ENCODE measurements at regions not wholly inside any gene's neighbourhood (a gene's known extent, or its start where the extent isn't known, plus 50 kb on each side); places are given as distances from the start of the nearest gene placed in this dataset.
"Not testable (repeated sequence)": the region's sequence is repeated elsewhere in the genome, so short reads cannot be mapped to it uniquely, and the experiment has no call there.

DNA sequence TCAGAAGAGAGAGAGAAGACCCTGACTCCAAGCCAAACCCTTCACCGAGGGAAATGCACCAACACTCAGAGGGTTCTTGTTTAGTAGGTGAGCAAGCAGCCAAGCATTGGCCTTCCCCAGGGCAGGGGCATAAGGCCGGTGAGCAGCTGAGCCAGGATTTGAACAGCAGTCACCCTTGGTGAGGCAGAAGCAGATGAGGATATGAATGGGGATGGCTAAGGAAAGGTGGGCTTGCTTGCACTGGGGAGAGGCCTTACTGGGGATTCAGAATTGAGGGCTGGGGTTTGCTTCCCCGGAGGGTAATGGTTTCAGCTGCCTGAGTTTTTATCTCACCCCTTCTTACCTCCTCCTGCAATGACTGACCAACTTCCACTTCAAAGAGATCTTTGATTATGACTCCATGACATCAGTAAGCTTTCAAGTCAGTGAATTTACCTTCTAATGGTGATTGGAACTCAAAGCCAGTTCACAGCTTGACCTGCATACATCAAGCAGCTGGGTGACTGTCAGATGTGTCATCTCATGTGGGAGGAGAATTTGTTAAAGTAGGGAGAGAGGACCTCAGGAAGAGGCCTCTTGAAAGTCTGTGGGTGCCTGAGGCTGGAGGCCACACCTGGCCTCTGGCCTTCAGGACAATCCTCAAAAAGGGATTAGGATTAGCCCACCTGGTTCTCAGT lies 114.5 kb upstream of the PLGLB2 start:
- not testable (repeated sequence) for DNase-seq (ENCODE audit: low read depth); H3K4me3 ChIP-seq (ENCODE audit: low read length)

DNA sequence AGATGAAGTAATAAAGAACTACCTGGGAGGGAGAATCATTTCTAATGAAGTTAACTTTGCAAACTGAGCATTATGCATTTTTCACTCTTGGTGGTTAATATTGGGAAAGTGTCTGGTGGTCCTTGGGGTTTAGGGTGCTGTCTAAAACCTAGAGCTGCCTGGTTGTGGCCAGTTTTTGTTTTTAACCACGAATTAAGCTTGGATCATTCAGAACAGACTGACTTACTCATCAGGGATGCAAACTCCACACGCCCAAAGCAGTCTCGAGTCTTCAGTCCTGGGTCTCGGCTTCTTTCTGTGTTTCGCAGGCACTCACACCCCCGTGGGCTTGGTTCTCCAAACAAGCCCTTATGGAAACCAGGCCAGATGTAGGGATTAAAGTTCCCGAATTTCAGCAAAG lies 113.8 kb upstream of the PLGLB2 start:
- not testable (repeated sequence) for DNase-seq (ENCODE audit: low read depth); H3K4me3 ChIP-seq (ENCODE audit: low read length)

DNA sequence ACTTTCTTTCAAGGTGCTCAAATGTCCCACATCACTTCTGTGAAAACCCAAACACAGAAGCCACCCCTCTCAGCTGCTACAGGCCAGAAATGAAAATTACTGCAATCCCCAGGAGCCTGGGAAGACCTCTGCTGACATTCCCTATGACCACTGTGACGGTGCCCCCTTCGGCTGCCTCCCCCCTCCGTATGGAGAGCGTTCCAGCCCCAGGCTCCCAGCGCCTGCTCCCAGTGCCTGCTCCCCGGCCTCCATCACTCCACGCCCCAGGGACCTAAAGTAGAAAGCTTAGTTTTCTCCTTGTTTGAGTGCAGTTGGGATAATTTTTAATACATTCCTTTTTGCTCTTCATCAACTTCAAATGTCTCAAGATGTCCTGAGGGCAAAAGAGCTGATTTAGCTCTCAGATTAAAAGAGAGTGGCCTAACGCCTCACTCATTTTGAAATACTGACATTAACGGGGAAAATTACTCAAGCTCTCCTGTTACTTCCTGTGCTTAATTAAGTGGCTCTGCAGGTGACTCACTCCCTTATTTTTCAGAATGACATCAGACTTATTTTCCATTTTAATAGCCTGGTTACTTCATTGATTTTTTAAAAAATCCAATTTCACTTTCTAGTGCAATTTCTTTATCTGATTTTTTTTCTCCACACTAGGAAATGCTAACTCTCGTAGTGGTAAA lies 112.8 kb upstream of the PLGLB2 start:
- H3K4me3 ChIP-seq (ENCODE audit: low read length); DNase-seq (ENCODE audit: low read depth): not testable (repeated sequence)

DNA sequence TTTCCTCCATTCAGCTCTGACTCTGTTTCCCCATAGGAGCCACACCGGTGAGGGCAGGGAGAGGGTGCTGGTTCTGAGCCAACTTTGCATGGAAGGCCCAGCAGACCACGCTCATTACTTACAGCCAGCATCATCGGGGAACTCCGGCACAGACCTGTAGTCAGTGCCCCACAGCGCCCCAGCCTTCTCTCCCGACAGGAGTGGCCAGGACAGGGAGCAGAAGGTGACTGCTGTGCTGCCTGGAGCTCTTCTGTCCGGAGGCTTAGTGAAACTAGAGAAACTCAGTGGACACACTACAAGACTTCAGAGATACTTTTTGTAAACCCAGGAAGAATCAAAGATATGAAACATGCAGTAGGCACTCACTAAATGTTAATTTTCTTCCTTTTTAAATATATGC lies 111.6 kb upstream of the PLGLB2 start:
- not testable (repeated sequence) for DNase-seq (ENCODE audit: low read depth); H3K4me3 ChIP-seq (ENCODE audit: low read length)

DNA sequence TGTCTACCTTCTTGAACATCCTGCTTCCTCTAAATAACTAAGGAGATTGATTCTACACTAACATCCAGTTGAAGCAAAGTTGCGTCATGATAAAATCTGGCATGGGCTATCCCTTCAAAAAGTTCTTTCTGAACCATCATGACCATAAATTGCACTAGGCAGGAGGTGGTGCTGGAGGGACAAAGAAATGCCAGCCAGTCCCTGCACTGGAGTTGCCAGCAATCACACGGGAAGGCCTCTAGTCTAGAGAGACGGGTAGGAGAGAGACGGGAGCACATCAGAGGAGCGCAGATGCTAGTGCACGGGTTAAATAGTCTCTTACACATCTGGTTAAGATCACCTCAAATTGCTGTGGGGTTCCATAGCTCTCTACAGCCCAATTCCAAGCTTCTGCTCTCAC lies 111.2 kb upstream of the PLGLB2 start:
- not testable (repeated sequence) for H3K4me3 ChIP-seq (ENCODE audit: low read length); DNase-seq (ENCODE audit: low read depth)

DNA sequence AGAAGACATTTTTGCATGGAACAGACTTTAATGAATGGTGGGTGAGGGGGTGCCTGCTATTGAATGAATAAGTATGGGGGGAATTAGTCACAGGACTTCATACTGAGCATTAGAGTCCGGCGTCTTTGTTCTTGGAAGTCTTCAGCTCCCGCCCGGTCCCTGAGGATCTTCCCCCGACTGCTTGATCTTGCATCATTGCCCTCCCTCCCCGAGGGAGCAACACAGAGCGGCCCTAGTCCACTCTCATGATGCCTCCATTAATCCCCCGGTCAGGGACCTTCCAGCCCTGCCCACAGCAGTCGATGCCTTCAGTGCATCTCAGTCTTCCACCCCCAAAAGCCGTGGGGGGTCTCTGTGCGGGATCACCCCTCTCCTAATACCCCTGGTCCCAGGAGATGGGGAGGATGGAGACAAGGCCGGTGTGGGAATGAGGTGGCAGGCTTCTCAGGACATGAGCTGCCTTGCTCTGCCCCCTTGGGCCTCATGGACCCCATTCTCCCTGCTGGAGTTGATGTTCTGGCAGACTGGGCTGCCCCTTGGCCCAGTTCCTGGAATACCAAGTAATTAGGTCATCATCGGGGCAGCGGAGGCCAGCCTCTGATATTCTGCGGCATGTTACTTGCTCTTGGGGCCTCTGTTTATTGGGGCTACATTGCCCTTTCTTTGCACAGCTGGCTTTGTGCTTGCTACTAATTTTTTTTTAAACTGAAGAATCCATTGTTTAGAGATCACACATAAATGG lies 110.5 kb upstream of the PLGLB2 start:
- not testable (repeated sequence) for H3K4me3 ChIP-seq (ENCODE audit: low read length); DNase-seq (ENCODE audit: low read depth)

DNA sequence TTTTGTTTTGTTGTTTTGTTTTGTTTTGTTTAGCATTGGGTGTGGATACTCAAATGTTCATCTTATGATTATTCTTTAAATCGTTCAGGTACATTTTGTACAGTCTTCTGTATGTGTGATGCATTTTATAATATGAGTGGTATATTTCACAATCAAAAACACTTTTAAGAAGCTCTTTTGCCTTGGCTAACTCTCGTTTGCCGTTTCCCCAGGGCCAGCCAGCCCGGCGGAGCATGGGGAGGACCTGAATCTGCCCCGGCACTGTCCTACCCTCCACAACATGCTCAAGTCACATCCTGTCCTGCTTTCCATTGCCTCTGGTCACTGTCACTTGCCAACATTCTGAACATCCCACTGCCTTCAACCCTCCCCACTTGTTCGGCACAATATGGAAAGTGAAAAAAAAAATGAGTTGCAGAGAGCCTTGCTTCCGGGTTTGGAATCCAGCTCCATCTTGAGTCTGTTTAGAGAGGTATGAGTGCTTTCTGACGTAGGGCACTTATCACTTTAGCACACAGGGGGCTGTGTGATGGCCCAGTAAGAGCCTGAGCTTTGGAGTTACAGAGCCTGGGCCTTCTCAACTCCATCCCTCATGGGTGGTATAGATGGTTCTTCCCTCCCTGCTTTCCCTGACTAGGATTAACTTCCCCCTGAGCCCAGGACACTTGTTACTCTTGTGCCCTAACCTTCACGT lies 109.6 kb upstream of the PLGLB2 start:
- DNase-seq (ENCODE audit: low read depth); H3K4me3 ChIP-seq (ENCODE audit: low read length): not testable (repeated sequence)

DNA sequence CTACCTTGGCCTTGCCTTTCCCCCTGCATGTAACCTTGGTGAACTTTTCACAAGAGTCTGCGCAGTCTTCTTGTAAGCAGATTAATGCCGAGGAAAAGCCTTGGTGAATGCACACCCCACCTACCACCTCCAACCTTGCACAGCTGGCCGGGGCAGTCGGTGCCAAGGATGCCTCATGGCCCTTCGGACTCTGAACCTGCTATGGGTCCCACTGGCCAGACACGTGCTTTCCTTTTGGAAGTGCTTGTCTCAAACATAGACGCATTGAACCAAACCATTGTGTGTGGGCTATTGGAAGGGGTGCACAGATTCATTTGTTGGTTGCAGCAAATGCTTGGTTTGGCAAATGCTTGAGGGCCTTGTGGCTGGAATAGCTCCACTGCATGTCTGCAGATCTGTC lies 109.0 kb upstream of the PLGLB2 start:
- DNase-seq (ENCODE audit: low read depth); H3K4me3 ChIP-seq (ENCODE audit: low read length): not testable (repeated sequence)

DNA sequence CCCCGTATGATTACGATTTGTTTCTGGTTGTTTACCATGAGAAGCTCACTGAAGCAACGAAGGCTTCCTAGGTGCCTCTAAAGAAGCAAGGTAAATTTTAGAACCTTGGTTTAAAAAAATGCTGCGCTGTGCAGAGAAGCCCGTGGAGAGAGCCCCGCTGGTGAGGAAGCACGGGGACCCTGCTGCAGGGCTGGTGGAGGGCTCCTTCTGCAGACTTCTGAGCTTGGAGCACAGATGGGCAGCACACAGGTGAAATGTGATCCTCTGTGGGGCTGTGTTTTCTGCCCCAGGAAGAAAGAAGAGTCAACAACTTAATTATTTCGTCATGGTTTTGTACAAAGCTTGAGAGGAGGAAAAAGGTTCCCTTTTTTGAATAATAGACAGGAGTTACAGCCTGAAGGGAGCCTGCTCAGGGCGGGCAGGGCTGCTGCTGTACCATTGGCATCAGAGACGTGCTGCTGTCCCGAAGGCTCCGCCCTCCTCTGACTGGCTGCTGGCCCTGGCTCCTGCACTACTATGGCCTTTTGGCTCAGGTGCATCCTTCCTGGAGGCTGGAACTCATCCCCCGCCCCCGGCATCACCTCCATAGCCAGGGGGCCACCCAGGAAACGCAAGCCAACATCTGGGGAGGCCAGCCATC lies 108.0 kb upstream of the PLGLB2 start:
- not testable (repeated sequence) for DNase-seq (ENCODE audit: low read depth); H3K4me3 ChIP-seq (ENCODE audit: low read length)

DNA sequence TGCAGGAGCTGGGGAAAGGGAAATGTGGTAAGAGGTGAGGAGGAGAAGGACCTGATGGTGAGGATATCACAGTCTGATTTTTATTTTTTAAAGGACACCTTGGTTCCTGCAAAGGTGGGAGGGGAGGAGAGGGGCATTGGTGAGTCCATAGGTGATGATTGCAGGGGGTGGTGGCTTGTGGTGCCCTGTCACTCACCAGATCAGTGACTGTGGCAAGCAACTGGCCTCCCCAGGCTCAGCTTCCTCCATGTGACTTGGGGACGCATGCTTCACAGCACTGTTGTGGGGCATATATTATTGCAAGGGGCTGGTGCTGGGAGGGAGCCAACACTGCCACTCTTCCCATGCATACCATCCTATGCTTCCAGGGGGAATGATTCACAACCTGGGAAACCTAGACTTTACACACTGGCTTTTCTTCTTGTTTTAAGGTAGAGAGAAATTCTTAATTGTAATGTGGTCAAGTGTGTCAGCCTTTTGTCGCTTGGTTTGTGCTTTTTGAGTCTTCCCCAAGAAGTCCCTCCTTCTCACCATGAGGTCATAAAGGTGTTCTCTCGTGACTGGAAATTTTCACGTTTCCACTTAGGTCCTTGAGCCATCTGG lies 106.8 kb upstream of the PLGLB2 start:
- peak; percentile 5 for DNase-seq (ENCODE audit: low read depth)
- not testable (repeated sequence) for H3K4me3 ChIP-seq (ENCODE audit: low read length)

DNA sequence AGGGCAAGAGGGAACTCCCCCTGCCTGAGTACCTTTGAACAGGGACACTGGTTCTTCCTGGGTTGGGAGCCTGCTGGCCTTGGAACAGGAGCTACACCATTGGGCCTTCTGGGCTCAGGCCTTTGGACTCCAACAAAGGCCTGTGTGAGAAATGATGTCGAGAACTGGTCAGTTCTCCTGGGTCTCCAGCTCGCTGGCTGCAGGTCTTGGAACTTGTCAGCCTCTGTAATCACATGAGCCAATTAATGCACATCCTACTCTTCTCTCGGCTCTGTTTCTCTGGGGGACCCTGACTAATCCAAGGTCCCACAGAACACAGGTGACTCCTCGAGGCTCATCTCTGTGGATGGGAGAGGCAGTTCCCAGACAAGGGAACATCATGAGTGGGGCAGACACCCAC lies 104.7 kb upstream of the PLGLB2 start:
- not testable (repeated sequence) for H3K4me3 ChIP-seq (ENCODE audit: low read length); DNase-seq (ENCODE audit: low read depth)

DNA sequence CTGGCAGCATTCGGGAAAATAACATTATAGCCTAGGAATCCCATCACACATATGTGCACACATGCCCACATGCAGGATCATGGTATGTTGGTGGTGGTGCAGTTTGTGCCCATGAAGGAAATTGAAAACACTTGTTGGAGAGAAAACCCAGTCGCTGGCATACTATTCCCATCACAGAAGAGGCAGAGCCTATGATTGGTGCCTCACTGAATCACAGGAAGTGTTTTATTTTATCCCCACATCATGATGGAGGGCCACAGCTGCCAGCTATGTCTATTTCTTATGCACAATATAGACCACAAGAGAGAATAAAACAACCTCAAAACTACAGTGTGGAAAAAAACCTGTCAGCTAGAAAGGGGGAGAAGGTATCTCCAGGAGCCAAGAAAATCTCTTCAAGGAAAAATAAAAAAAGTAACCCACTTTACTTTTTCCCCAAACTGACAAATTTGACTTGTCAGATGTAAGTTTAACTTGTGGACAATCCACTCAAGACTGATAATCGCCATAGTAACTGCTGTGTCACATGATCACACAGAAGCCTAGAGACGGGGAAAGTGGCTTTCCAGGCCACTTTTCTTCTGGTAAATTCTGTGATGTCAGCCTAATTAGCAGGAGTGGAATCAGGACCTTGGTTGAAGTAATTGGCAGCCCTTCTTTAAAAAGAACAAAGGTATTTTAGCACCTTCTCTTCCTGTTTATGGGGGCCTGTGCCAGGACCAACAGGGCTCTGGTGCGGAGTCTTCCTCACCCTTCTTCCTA lies 100.0 kb upstream of the PLGLB2 start:
- DNase-seq (ENCODE audit: low read depth) = not testable (repeated sequence)

DNA sequence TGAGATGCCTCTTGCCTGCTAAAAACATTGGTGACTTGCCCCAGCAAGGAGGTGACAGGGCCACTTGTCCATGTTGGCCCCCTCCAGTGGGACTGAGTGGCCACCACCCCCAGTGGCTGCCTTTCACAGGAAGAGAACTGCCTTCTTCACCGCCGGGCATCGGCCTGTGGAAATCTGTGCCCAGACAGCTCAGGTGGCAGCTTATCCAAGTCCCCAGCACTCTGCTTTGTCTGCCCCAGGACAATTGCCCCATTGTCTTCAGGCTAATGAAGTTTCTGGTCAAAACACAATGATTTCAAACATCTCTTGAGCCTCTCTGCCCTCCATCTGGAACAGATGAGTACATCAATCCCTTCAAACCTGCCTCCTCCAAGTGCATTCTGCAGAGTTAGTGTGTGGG lies 99.1 kb upstream of the PLGLB2 start:
- DNase-seq (ENCODE audit: low read depth); H3K4me3 ChIP-seq (ENCODE audit: low read length): not testable (repeated sequence)

More for the DNA sequence above, 100.0 kb upstream of the PLGLB2 start:
- not testable (repeated sequence) for H3K4me3 ChIP-seq (ENCODE audit: low read length)

DNA sequence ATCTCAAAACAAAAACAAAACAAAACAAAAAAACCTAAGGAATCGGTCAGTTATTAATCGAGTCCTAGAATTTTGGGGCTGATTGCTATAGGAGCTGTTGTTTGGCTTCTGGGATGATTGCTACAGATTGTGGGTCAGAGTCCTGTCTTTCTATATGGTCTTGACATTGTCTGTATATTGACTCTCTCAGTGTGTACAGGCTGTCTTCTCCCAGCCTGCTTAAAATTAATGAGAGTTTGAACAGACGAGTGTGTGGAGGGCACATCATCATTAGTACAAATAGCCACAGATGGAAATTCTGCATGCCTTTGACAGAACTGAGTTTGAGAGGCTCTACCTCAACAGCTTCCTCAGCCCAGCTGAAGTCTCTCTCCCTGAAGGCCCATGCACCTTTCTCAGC lies 98.0 kb upstream of the PLGLB2 start:
- not testable (repeated sequence) for DNase-seq (ENCODE audit: low read depth)

DNA sequence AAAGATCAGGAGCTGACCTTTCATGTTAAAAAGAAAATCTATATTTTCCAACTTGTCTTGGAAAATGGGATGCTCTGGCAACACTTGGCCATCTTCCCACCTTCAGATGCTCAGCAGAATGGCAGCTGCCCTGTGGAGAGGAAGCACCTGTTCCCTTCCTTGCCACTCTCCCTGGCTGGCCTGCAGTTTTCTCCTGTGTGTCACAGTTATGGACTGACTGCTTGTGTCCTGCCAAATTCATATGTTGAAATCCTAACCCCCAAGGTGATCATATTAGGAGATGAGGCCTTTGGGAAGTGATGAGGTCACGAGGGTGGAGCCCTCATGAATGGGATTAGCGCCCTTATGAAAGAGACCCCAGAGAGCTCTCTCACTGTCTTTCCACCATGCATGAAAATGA lies 97.0 kb upstream of the PLGLB2 start:
- DNase-seq (ENCODE audit: low read depth); H3K4me3 ChIP-seq (ENCODE audit: low read length): not testable (repeated sequence)

More for the DNA sequence above, 98.0 kb upstream of the PLGLB2 start:
- not testable (repeated sequence) for H3K4me3 ChIP-seq (ENCODE audit: low read length)

DNA sequence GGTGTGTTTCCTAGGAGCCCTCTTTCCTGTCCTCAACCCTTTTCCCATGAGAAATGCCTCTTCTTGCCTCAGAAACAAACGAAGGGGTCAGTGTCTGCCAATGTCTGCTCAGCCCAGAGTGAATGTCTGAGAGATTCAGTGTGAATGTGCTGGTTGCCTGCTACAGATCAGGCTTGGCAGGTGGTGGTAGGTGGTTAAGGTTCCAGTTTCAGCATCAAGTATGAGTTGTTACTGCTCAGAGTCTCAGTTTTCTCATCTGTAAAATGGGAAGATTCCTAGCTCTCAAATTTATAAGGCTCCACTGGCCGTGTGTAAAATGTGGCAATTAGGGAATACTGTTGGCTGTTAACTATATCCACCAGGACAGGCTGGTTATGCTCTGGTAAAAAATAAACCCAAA lies 96.3 kb upstream of the PLGLB2 start:
- not testable (repeated sequence) for H3K4me3 ChIP-seq (ENCODE audit: low read length); DNase-seq (ENCODE audit: low read depth)

DNA sequence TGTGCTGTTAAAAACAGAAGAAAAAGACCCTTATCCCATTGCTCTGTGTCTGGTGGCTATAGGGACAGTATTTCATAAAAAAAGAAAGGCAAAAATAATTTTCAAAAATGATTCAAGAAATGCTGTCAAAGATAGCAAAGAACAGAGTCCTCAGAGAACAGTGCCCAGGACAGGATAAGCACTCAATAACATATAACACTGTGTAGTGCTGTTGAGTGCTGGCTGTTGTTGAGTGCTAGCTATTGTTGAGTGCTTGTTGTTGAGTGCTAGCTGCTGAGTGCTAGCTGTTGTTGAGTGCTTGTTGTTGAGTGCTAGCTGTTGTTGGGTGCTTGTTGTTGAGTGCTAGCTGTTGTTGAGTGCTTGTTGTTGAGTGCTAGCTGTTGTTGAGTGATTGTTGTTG lies 94.5 kb upstream of the PLGLB2 start:
- DNase-seq (ENCODE audit: low read depth); H3K4me3 ChIP-seq (ENCODE audit: low read length): not testable (repeated sequence)

DNA sequence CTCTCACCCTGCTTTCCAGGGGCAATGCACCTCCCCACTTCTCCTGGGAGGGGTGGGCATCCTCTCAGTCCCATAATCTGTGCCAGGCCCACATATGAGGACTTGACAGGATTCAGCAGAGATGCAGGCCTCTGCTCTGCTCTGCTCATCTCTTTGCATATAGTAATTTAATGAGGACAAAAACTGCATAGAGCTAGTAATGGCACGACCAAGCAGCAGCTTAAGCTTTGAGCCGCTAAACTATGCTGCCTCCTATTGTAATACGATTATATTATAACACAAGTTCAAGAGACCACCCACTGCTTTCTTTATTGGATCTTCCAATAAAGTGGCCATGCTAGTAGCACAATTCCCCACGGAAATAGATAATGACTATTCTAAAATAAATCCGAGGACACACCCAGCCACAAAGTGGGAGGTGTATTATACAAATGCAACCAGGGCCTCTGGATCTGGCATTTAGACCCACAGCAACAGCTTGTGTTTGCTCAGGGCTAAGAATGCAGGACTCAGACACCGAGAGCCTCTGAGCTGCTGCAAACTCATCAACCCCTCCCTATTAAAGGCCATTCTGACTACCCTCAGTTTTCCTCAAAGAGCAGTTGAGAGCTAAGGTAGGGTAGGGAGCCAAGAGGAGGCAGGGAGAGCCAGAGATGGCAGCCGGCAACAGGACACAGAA lies 93.6 kb upstream of the PLGLB2 start:
- DNase-seq (ENCODE audit: low read depth); H3K4me3 ChIP-seq (ENCODE audit: low read length): not testable (repeated sequence)
